Peyer's patch (tissue), 4 donors: ENCODE measurements at regions not wholly inside any gene's neighbourhood (a gene's known extent, or its start where the extent isn't known, plus 50 kb on each side); places are given as distances from the start of the nearest gene placed in this dataset.

ENCODE experiments used
- POLR2A ChIP-seq, 2 donors: fragments of 450-650 bp; IDR thresholded peaks; one replicate each; pipeline ENCODE4 v1.5.1; 2017; ENCODE audit warnings: antibody characterized with exemption in 2 of 2, mild to moderate bottlenecking in 2 of 2, moderate library complexity in 2 of 2
- TF ChIP-seq, protein P1 (sequence below), 6 experiments: fragments of 450-650 bp in 4 of 6; fragments of 200-600 bp in 2 of 6; sonication (generic) in 1 of 6; IDR thresholded peaks; one replicate each; pipeline ENCODE4 v1.5.1; 2017 to 2019; ENCODE audit warnings: antibody characterized with exemption in 6 of 6, mild to moderate bottlenecking in 3 of 6, moderate library complexity in 1 of 6

DNA sequence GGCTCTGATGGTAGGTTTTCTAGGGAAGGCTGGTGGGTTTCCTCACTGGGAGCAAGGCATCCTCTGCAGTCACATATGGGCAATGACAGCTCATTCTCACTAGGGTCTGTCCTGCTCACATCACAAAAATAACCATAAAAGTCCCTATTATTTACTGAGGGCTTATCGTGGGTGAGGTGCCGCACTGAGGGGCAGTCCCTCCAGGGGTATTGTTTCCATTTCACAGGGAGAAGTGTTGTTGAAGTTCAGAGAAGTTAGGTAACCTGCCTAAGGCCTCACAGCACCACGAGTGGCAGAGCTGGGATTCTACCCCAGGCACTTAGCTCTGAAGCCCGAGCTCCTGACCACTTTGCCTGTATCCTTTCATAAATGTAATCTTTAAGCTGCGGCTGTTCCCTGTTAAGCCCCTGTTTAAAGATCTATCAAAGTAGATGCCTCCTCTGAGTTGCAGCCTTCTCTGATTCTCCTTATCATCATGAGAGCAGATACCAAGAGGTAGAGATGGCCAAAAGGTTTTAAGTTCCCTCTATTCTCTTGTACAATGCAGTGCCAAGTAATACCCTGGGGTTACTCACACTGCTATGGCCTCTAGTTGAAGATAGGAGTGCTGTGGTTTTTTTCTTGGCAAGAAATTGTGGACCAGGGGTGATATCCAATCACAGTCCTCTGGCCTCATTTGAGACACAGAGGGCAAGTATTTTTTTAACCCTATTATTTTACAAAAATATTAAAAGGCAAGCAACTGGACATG is 107.0 kb downstream of the RPLP1 start:
- TF ChIP-seq, protein P1, sequence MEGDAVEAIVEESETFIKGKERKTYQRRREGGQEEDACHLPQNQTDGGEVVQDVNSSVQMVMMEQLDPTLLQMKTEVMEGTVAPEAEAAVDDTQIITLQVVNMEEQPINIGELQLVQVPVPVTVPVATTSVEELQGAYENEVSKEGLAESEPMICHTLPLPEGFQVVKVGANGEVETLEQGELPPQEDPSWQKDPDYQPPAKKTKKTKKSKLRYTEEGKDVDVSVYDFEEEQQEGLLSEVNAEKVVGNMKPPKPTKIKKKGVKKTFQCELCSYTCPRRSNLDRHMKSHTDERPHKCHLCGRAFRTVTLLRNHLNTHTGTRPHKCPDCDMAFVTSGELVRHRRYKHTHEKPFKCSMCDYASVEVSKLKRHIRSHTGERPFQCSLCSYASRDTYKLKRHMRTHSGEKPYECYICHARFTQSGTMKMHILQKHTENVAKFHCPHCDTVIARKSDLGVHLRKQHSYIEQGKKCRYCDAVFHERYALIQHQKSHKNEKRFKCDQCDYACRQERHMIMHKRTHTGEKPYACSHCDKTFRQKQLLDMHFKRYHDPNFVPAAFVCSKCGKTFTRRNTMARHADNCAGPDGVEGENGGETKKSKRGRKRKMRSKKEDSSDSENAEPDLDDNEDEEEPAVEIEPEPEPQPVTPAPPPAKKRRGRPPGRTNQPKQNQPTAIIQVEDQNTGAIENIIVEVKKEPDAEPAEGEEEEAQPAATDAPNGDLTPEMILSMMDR (IDR thresholded peaks at IDR 0.05): peak in 1 of 6 experiments; percentile 4
- no peak for TF ChIP-seq POLR2A (IDR thresholded peaks at IDR 0.05)
